H1 (cell line): ENCODE measurements at regions not wholly inside any gene's neighbourhood (a gene's known extent, or its start where the extent isn't known, plus 50 kb on each side); places are given as distances from the start of the nearest gene placed in this dataset.

Source experiments
- CTCF ChIA-PET: fragments of 300-600 bp; sonication (Branson Sonifier 250); formaldehyde crosslinking; loops from one replicate; lab custom pipeline; 2021; ENCODE audit not compliant: partially characterized antibody; lab: Charles Lee
- POLR2A ChIA-PET: fragments of 300-600 bp; sonication (Branson Sonifier 250); formaldehyde crosslinking; loops from one replicate; lab custom pipeline; 2021; ENCODE audit warnings: inconsistent platforms; ENCODE audit not compliant: partially characterized antibody; lab: Charles Lee
- DNase-seq, 2 experiments: peaks; one replicate each; pipeline versions ENCODE4 v3.0.0 to v3.0.0-alpha.2; 2010 to 2022; ENCODE audit warnings: low spot score in 2 of 2, low read depth in 1 of 2, mixed read lengths in 1 of 2
- FAIRE-seq: peaks from 2 replicates; lab custom pipeline; 2011; peaks lifted over from hg19 to GRCh38; lab: Jason Lieb, UNC
- H2AFZ ChIP-seq: 2 replicates; pipeline ENCODE4 v1.8.1; 2012; ENCODE audit warnings: low read length, inconsistent platforms
- H2AK5ac ChIP-seq: 2 replicates; pipeline ENCODE4 v1.6.1; 2013; ENCODE audit warnings: low read depth, low read length
- H2BK120ac ChIP-seq: replicated peaks from 2 replicates; pipeline ENCODE3; 2013; ENCODE audit warnings: low read depth, low read length, inconsistent platforms
- H2BK12ac ChIP-seq: 2 replicates; pipeline ENCODE4 v1.6.1; 2013; ENCODE audit warnings: low read depth, low read length
- H2BK15ac ChIP-seq: 2 replicates; pipeline ENCODE4 v1.6.1; 2013; ENCODE audit warnings: low read length
- H2BK20ac ChIP-seq: 2 replicates; pipeline ENCODE4 v1.6.1; 2013; ENCODE audit warnings: low read length
- H2BK5ac ChIP-seq: 2 replicates; pipeline ENCODE4 v1.6.1; 2013; ENCODE audit warnings: low read depth, low read length
- H3K14ac ChIP-seq: 2 replicates; pipeline ENCODE4 v1.6.1; 2013; ENCODE audit warnings: inconsistent platforms; ENCODE audit not compliant: insufficient read length
- H3K18ac ChIP-seq: 2 replicates; pipeline ENCODE4 v1.6.1; 2013; ENCODE audit warnings: low read length; ENCODE audit errors: extremely low read depth
- H3K23ac ChIP-seq: 2 replicates; pipeline ENCODE4 v1.6.1; 2013; ENCODE audit warnings: inconsistent platforms; ENCODE audit not compliant: insufficient read length
- H3K23me2 ChIP-seq: 2 replicates; pipeline ENCODE4 v1.6.1; 2013; ENCODE audit warnings: low read depth, low read length
- H3K27ac ChIP-seq: 2 replicates; pipeline ENCODE4 v1.6.1; 2011; ENCODE audit warnings: low read depth, low read length, inconsistent platforms
- H3K27me3 ChIP-seq, 4 experiments: replicated peaks in 1 of 4; 1 replicate in 1 of 4; 2 replicates in 3 of 4; pipeline versions ENCODE4 v1.6.1 to v1.8.1; 2011 to 2013; ENCODE audit warnings: low read length in 3 of 4, mild to moderate bottlenecking in 3 of 4, inconsistent platforms in 2 of 4, mixed read lengths in 2 of 4, moderate library complexity in 1 of 4; ENCODE audit not compliant: control insufficient read depth in 3 of 4, insufficient read depth in 3 of 4; ENCODE audit errors: extremely low read depth in 1 of 4
- H3K36me3 ChIP-seq, 4 experiments: 2 replicates each; pipeline versions ENCODE4 v1.6.1 to v1.8.1; 2011 to 2013; ENCODE audit warnings: mild to moderate bottlenecking in 4 of 4, low read length in 3 of 4, moderate library complexity in 2 of 4, control low read depth in 1 of 4, inconsistent platforms in 1 of 4; ENCODE audit not compliant: insufficient read depth in 4 of 4, control insufficient read depth in 2 of 4
- H3K4ac ChIP-seq: replicated peaks from 2 replicates; pipeline ENCODE3; 2013; ENCODE audit warnings: low read length, low read depth, mixed read lengths, inconsistent platforms; ENCODE audit not compliant: insufficient read length
- H3K4me1 ChIP-seq, 4 experiments: replicated peaks in 1 of 4; 1 replicate in 1 of 4; 2 replicates in 3 of 4; pipeline versions ENCODE4 v1.6.1 to v1.8.1; 2011 to 2013; ENCODE audit warnings: low read length in 3 of 4, inconsistent platforms in 2 of 4, mixed read lengths in 1 of 4; ENCODE audit not compliant: insufficient read depth in 4 of 4, control insufficient read depth in 3 of 4
- H3K4me2 ChIP-seq, 2 experiments: 2 replicates each; pipeline versions ENCODE4 v1.6.1 to v1.8.1; 2011 to 2013; ENCODE audit warnings: low read depth in 2 of 2, low read length in 2 of 2, control low read depth in 1 of 2, inconsistent platforms in 1 of 2, mild to moderate bottlenecking in 1 of 2; ENCODE audit not compliant: insufficient read depth in 1 of 2
- H3K4me3 ChIP-seq, 4 experiments: fragments of 200-600, 300-600 bp in 1 of 4; sonication (generic), shearing (Covaris generic), sonication (Bioruptor Twin) in 1 of 4; 2 replicates each; pipeline versions ENCODE4 v1.5.1 to v1.8.1; 2011 to 2016; ENCODE audit warnings: low read length in 4 of 4, low read depth in 3 of 4, control low read depth in 2 of 4, inconsistent platforms in 2 of 4, mild to moderate bottlenecking in 2 of 4, mixed read lengths in 1 of 4, moderate library complexity in 1 of 4; ENCODE audit not compliant: insufficient read depth in 2 of 4; ENCODE audit errors: extremely low read depth in 1 of 4
- H3K56ac ChIP-seq: replicated peaks from 2 replicates; pipeline ENCODE3; 2013; ENCODE audit warnings: low read depth, mild to moderate bottlenecking, mixed read lengths, low read length, inconsistent platforms; ENCODE audit not compliant: insufficient read length
- H3K79me1 ChIP-seq: 2 replicates; pipeline ENCODE4 v1.6.1; 2013; ENCODE audit warnings: low read depth, low read length, control low read depth
- H3K79me2 ChIP-seq, 2 experiments: 2 replicates each; pipeline versions ENCODE4 v1.6.1 to v1.8.1; 2012 to 2013; ENCODE audit warnings: low read length in 2 of 2, mild to moderate bottlenecking in 2 of 2, inconsistent platforms in 1 of 2; ENCODE audit not compliant: insufficient read depth in 2 of 2, control insufficient read depth in 1 of 2
- H3K9ac ChIP-seq, 4 experiments: replicated peaks in 1 of 4; 1 replicate in 1 of 4; 2 replicates in 3 of 4; pipeline versions ENCODE4 v1.6.1 to v1.8.1; 2011 to 2013; ENCODE audit warnings: low read depth in 3 of 4, low read length in 3 of 4, control low read depth in 2 of 4, mild to moderate bottlenecking in 2 of 4, moderate library complexity in 2 of 4, inconsistent platforms in 1 of 4; ENCODE audit errors: extremely low read depth in 1 of 4
- H3K9me3 ChIP-seq, 2 experiments: 2 replicates each; pipeline versions ENCODE4 v1.6.1 to v1.8.1; 2012 to 2013; ENCODE audit warnings: mild to moderate bottlenecking in 2 of 2, moderate library complexity in 2 of 2, control low read depth in 1 of 2, inconsistent platforms in 1 of 2, low read depth in 1 of 2, low read length in 1 of 2, mixed read lengths in 1 of 2; ENCODE audit not compliant: insufficient read depth in 2 of 2
- H4K20me1 ChIP-seq, 2 experiments: replicated peaks in 1 of 2; 2 replicates each; pipeline versions ENCODE3 to v1.8.1; 2011 to 2013; ENCODE audit warnings: inconsistent platforms in 2 of 2, low read length in 2 of 2, mild to moderate bottlenecking in 1 of 2; ENCODE audit not compliant: insufficient read depth in 2 of 2, control insufficient read depth in 1 of 2
- H4K5ac ChIP-seq: 2 replicates; pipeline ENCODE4 v1.6.1; 2013; ENCODE audit warnings: low read length, low read depth, mixed read lengths, inconsistent platforms; ENCODE audit not compliant: insufficient read length
- H4K8ac ChIP-seq: 2 replicates; pipeline ENCODE4 v1.8.0; 2013; ENCODE audit warnings: mild to moderate bottlenecking, moderate library complexity, low read length, inconsistent platforms; ENCODE audit not compliant: insufficient read depth; ENCODE audit errors: extremely low read depth
- H4K91ac ChIP-seq: replicated peaks from 2 replicates; pipeline ENCODE3; 2013; ENCODE audit warnings: low read length, mixed read lengths, inconsistent platforms; ENCODE audit not compliant: insufficient read length
- BCL11A ChIP-seq, 2 experiments: IDR thresholded peaks; one replicate each; pipeline ENCODE4 v1.6.1; 2011; ENCODE audit warnings: low read depth in 2 of 2, low read length in 2 of 2, mild to moderate bottlenecking in 2 of 2
- GABPA ChIP-seq: IDR thresholded peaks from 2 replicates; pipeline ENCODE4 v1.6.1; 2011; ENCODE audit warnings: mild to moderate bottlenecking, low read length, moderate library complexity, borderline replicate concordance; ENCODE audit not compliant: insufficient read depth
- HDAC6 ChIP-seq: IDR thresholded peaks from one replicate; pipeline ENCODE4 v1.7.1; 2012; ENCODE audit warnings: low read depth, mild to moderate bottlenecking, inconsistent platforms, low read length, moderate library complexity
- KDM1A ChIP-seq: fragments of 200-600, 300-600 bp; sonication (generic); IDR thresholded peaks from 2 replicates; pipeline ENCODE4 v1.7.1; 2016; ENCODE audit warnings: mild to moderate bottlenecking, low read length, borderline replicate concordance
- PHF8 ChIP-seq: fragments of 200-600 bp; sonication (generic); conservative IDR thresholded peaks from 2 replicates; pipeline ENCODE4 v1.7.1; 2012; ENCODE audit warnings: low read depth, mild to moderate bottlenecking, inconsistent platforms, low read length, moderate library complexity
- WGBS, 2 experiments: shearing (Covaris generic) in 1 of 2; methylation state at CpG; one replicate each; pipeline versions ENCODE4 v1.1.6 to v1.1.7; 2013 to 2015; ENCODE audit warnings: low lambda C conversion rate in 2 of 2, mixed read lengths in 2 of 2, inconsistent platforms in 1 of 2, low coverage in 1 of 2, missing lambda C conversion rate in 1 of 2; ENCODE audit not compliant: insufficient replicate concordance in 2 of 2, insufficient coverage in 1 of 2, insufficient read length in 1 of 2; ENCODE audit errors: extremely low coverage in 1 of 2, missing lambda C conversion rate in 1 of 2; 5-methylcytosine and 5-hydroxymethylcytosine counted together
- TF ChIP-seq, protein P1 (sequence below): IDR thresholded peaks from 2 replicates; pipeline ENCODE4 v1.6.1; 2011; ENCODE audit warnings: low read depth, mild to moderate bottlenecking, low read length; ENCODE audit not compliant: insufficient read depth

DNA sequence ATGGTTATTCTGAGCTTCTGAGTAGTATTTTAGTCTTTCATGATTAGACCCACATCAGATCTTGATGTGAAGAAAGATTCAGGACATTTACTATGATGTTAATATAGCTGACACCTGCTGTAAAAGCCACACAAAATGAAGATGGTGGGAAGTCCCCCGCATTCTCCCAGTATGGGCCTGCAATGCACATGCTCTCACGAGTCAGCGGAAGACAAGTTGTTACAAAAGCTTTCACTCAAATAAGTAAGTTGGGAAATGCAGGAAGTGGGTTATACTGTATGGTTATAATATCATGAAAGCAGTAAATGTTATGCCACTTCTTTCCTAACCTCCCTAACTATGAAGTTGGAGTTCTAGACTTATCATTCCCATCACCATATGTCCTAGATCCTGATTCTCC lies 171.9 kb downstream of the KLF5 start:
- Histone ChIP-seq H2BK20ac (no peak overlapping the region), H4K8ac (no peak overlapping the region), H2BK12ac (no peak overlapping the region), H3K36me3 (no peaks in the 10 kb centered on the region), H3K4ac (no peak overlapping the region), H3K79me1 (no peaks in the 10 kb centered on the region), H3K18ac (no peak overlapping the region), H4K91ac (no peak overlapping the region), H3K9me3 (no peaks in the 10 kb centered on the region), H3K23ac (no peak overlapping the region), H3K4me2 (no peak overlapping the region), H3K14ac (no peak overlapping the region), H2BK120ac (no peak overlapping the region), H4K5ac (no peak overlapping the region), H4K20me1 (no peaks in the 10 kb centered on the region), H3K4me1 (no peaks in the 10 kb centered on the region), H3K9ac (no peak overlapping the region), H3K23me2 (no peaks in the 10 kb centered on the region), H2AFZ (no peak overlapping the region), H3K56ac (no peak overlapping the region), H2AK5ac (no peak overlapping the region), H3K27me3 (no peaks in the 10 kb centered on the region; a peak in 1 of 7 replicates), H3K79me2 (no peaks in the 10 kb centered on the region), H3K4me3 (no peak overlapping the region), H2BK15ac (no peak overlapping the region), H3K27ac (no peak overlapping the region), H2BK5ac (no peak overlapping the region)
- 98% methylated on average over 3 of the region's 3 CpGs; no CpG with 5 or more reads in 1 of the 2 experiments for WGBS, 2 experiments
- no peak for FAIRE-seq
- no peak for DNase-seq
- CTCF ChIA-PET: interaction anchor here (0.6 kb wide), 1 partner anchor 17 kb away, joined by 4 read pairs; no protein-coding TSS in a partner anchor
- POLR2A ChIA-PET: no interaction called here
- no peak for TF ChIP-seq PHF8
- TF ChIP-seq, protein P1, sequence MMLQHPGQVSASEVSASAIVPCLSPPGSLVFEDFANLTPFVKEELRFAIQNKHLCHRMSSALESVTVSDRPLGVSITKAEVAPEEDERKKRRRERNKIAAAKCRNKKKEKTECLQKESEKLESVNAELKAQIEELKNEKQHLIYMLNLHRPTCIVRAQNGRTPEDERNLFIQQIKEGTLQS: no peak
- no peak for TF ChIP-seq GABPA
- no peak for TF ChIP-seq HDAC6
- TF ChIP-seq BCL11A (IDR thresholded peaks at IDR 0.05; ENCODE audit: low read depth in 2 of 2, low read length in 2 of 2): no peak
- no peak for TF ChIP-seq KDM1A
